Inflammatory macrophage (primary cell): ENCODE measurements at regions not wholly inside any gene's neighbourhood (a gene's known extent, or its start where the extent isn't known, plus 50 kb on each side); places are given as distances from the start of the nearest gene placed in this dataset.

Experiments used
- DNase-seq, 2 donors: peaks; one replicate each; pipeline ENCODE4 v3.0.0-alpha.2; 2020 to 2022

DNA sequence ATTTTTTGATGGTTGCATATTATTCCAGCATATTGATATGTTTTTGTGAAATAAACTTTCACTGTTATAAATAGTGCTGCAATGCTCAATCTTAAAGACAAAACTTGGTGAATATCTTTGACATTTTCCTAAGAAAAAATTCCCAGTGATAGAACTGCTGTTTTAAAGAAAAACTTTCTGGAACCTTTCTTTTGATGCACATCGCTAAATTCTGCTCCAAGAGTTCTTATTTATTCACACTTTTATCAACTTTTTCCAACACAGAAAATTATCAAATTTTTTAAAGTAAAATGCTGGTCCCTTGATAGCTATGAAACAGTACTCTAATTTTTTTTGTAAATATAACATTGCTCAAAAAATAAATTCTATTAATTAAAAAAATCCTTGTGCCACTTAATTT lies 196.6 kb downstream of the HS3ST3A1 start:
- DNase-seq, result no peak

DNA sequence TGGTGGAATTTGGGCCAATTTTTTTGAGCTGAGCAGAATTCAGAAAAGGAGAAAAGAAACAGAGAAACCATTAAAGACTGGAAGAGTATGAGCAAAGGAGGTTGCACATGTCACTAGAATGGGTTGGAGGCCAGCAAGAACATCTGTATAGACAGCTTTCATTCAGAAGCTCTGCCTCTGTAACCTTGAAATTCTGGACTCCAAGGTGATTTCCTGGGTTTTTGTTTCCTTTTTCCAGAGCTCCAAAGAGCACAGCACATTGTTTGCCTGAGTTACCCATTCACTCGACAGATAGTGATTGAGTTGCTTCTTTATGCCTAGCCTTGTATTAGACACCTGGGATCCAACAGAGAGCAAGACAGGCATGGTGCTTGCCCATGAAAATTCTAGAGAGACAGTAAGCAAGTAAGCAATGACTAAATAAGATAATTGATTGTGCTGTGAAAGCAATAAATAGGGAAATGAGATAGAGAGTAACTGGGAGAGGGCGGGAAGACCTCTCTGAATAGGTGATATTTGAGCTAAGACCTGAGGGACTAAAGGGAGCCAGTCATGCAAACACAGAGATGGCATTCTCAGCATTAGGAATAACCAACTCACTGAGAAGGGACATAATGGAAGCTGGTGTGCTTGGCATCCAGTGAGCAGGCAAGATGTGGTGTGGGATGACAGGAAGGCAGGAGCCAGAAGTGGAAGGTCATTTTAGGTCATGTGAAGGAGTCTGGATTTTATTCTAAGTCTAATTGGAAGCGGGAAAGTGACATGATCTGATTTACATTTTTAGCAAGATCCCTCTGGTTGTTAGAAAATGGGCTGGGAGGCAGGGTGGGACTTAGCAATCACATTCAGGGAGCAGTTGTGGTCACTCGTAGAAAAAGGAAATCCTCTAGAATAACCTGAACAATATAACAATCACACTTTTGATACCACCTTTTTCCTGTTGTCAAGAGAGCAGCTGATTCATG lies 197.5 kb downstream of the HS3ST3A1 start:
- no peak for DNase-seq

DNA sequence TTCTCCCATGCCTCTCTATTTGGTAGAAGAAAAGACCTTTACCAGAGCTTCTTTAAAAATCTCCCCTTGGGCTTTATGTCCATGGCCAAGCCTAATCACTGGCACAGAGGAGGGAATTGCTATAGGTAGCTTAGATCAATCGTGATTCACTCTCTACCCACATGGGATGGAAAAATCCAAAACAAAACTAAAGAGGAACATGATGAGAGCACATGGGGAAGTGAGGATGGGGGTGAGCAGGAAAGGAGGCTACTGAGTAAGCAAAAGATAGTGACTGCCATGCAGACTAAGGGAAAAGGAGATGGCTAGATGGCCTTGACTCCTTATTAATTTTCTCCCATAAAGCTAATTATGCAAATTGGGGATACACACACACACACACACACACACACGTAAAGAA lies 201.2 kb downstream of the HS3ST3A1 start:
- DNase-seq, result peak; percentile 13 to 35

- no peak for DNase-seq
These were observed 202.9 kb downstream of the HS3ST3A1 start for GRCh38 chr17:13398853-13399252.

- no peak for DNase-seq
These were observed 203.6 kb downstream of the HS3ST3A1 start for GRCh38 chr17:13398091-13398490.

- DNase-seq, result no peak
These were observed 205.9 kb downstream of the HS3ST3A1 start for GRCh38 chr17:13395862-13396261.

DNA sequence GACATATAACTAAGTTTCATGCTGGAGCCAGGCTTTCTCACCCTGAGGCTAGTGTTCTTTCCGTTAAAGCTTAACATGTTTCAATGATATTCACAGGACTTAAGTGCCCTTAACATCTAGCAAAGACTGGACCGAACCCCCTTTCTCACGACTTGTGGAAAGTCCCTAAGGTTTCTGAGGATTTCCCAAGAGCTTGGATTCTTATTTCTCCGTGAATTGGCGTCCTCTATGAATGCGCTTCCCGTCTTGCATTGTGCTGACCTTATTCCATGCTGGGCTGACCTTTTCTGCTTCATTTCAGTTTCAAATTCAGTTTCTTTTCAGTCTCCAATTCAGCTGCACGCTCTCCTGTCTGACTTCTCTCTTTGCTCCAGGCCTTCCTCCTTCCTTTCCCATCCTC lies 206.4 kb downstream of the HS3ST3A1 start:
- DNase-seq, result no peak

DNA sequence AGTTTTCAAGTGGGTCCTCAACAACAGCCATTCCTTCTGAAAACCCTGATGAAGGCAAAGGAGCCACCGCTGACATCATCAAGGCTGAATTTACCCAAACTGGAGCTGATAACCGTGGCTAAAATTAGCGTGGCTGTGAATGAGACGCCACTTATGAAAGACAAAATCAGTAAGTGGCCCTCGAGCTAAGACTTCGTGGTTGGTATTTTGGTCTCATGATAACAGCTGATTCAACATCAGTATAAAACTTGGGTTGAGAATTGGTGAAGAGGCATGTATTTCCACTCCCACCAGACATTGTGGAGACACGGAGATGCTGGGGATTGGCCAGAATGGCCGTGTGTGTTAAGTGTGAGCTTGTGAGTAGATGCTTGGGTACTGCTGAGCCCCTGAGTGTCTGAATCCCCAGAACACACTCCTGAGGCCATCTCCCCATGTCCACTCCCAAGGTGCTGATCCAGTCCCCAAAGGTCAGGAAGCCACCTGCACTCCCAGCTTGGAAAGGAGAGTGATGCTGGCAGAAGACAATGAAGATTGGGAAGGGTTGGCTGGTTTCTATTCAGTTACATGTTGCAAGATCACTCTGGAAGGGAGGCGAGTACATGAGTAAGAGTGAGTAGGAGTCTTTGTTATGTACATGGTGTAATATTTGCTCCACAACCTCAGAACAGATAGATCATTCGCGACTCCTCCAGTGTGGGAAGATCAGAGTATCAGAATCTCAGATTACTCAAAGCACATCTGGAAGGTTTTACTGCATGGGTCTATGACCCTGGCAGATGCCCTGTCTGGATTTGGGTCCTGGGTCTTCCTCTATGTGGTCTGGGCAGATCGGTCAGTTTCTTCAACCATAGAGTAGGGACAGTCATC lies 207.7 kb downstream of the HS3ST3A1 start:
- peak; percentile 6 to 37 for DNase-seq

GRCh38 chr17:13387952-13388351 lies 213.8 kb downstream of the HS3ST3A1 start:
- no peak for DNase-seq

DNA sequence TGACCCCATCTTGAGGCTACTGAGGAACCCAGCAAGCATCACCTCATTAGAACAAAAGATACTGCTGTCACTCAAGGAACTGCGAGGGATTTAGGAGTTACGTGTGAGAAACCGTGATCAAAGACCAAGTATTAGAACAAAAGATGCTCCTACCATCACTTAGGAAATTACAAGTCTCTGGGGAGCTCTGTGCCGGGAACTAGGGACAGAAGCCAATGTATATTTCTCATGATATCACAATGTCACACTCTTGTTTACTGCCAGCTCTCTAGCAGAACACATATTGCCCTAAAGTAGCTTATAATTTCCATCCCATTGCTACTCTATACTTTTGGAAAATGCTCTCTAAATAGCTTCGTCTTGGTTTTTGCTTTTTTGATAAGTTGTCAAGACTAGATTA lies 214.5 kb downstream of the HS3ST3A1 start:
- DNase-seq, result no peak

DNA sequence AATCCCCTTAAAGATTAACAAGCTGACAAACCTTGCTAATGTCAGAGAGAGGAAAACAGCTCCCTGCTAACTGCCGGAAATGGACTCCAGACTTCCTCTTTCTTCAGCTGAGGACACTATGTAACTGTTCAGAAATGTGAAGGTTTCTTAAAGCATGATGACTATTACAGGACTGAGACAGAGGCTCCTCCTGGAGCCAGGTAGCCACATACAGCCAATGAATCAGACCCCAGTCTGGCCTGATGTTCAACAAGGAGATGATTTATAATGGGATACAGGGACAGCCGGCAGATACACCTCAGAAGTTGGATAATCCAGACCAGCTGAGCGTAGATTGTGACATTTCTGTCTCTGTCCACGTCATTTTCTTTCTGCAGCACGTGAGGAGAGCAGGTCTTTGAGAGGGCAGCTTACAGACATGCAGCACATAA lies 216.2 kb downstream of the HS3ST3A1 start:
- peak; percentile 50 to 62 for DNase-seq

- no peak for DNase-seq
These were observed 217.1 kb downstream of the HS3ST3A1 start for GRCh38 chr17:13384626-13385025.

DNA sequence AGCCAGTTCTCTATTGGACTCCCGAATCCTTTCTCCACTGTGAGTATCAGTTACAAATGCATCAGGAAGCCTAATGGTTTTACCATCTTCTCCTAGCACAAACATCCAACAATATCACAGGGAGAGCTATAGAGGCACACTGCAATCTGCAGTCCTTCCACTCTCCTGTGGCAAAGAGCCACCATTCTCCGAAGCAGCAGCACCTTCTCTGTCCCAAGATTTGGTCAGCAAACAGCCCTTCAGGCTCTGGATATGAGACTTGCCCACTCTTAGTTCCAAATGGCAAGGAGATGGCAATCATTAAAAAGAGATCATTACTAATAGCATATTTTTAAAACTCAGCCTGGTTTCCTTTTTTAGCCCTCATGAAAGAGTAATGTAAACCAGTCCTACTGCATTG lies 223.4 kb downstream of the HS3ST3A1 start:
- no peak for DNase-seq

- no peak for DNase-seq
These were observed 227.3 kb downstream of the HS3ST3A1 start for GRCh38 chr17:13374203-13375143.

- no peak for DNase-seq
These were observed 229.3 kb downstream of the HS3ST3A1 start for GRCh38 chr17:13372432-13372831.

- no peak for DNase-seq
These were observed 234.6 kb downstream of the HS3ST3A1 start for GRCh38 chr17:13367154-13367553.

DNA sequence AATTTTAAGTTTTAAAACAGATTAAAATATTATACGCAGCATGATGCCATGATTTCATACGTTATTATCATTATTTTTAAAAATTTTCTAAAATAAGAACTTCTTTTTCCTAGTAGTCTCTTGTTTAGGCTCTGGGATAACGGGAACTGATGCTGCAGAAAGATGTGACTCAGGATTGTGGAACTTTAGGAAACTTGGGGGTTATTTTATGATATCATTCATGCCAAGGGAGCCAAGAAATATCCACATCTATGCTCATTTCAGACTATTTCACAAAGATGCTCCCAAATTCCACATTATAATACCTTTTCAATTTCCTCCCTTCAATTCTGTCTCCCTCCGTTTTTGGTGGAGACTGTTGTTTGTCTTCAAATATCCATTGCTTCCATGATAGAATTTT lies 236.4 kb downstream of the HS3ST3A1 start:
- DNase-seq, result no peak

DNA sequence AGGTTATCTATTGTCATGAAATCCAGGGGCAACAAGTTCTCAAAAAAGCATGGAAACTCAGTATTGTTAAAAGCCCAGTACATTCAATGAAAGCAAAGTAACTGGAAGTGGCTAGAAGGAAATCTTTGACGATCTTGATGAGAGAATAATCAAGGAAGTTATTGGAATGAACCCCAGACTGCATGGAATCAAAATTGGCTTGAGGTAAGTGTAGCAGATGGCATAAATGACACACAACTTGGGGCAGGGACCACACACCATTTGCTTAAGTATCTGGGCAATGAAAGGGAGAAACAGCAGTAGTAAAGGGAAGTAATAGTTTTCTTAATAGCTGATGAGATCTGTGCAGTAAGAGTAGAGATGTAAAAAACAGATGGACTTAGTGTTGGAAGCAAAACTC lies 238.0 kb downstream of the HS3ST3A1 start:
- no peak for DNase-seq

DNA sequence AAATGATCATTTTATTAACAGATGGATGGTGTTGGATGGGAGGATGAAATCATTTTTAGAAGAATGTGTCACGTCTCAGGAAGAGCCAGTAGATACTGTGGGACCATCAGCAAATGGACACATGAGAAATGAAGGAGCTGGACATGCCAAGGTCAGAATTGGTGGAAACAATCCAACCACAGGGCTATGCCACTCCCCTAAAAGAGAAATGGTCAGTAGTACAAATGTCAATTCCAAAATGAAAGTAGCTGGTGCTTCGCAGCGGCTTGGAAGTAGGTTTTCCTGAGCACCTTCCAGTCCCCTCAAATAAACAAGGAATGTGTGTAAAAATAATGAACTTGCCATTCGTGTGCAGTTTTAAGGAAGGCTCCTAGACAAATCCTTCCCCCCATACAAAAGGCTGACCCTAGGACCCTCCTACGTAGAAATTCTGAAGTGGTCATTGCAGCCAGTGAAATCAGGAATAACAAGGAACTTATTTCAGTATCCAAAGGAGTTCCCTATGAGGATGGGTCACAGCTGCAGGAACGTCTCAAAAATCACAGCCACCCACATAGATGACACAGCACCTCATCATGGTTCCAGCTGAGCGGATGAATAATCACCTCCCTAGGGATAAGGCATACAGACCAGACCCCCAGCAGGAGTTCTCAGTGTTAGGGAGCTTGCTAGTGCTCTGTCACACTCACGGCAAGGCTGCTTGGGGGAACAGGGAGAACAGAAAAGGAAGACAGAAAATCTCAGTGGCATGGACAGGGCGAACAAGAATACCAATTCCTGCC lies 239.2 kb downstream of the HS3ST3A1 start:
- DNase-seq, result no peak

- DNase-seq, result no peak
These were observed 242.0 kb downstream of the HS3ST3A1 start for GRCh38 chr17:13359774-13360173.

- no peak for DNase-seq
These were observed 246.7 kb downstream of the HS3ST3A1 start for GRCh38 chr17:13355054-13355453.

- no peak for DNase-seq
These were observed 248.1 kb downstream of the HS3ST3A1 start for GRCh38 chr17:13353590-13353989.
